Adrenal gland (tissue), 5 donors: ENCODE measurements at regions not wholly inside any gene's neighbourhood (a gene's known extent, or its start where the extent isn't known, plus 50 kb on each side); places are given as distances from the start of the nearest gene placed in this dataset.
"Not testable (repeated sequence)": the region's sequence is repeated elsewhere in the genome, so short reads cannot be mapped to it uniquely, and the experiment has no call there.

ENCODE experiments used
- POLR2A ChIP-seq, 2 donors: fragments of 450-650 bp; IDR thresholded peaks; one replicate each; pipeline ENCODE4 v1.6.1; 2017; ENCODE audit warnings: antibody characterized with exemption in 2 of 2, mild to moderate bottlenecking in 2 of 2, moderate library complexity in 1 of 2
- TF ChIP-seq, protein P1 (sequence below), 6 experiments: fragments of 450-650 bp in 4 of 6; fragments of 200-600 bp in 2 of 6; sonication (generic) in 1 of 6; IDR thresholded peaks; 1 replicate in 5 of 6; 2 replicates in 1 of 6; pipeline versions ENCODE4 v1.5.1 to v1.8.0; 2016 to 2021; ENCODE audit warnings: antibody characterized with exemption in 6 of 6, mild to moderate bottlenecking in 2 of 6, moderate library complexity in 1 of 6
- donor health status: DM: no; HTN: no; CAD: no.

DNA sequence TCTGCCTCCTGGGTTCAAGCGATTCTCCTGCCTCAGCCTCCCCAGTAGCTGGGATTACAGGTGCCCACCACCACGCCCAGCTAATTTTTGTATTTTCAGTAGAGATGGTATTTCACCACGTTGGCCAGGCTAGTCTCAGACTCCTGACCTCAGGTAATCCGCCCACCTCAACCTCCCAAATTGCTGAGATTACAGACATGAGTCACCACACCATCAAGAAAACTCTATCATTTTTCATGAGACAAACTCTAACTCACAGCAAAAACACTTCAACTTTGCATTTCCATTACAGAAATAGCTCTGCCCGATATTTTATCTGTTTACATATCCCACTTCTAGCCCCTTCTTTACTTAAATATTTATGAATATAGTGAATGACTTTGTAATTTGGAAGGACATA lies 561.1 kb downstream of the TMX3 start:
- TF ChIP-seq, protein P1, sequence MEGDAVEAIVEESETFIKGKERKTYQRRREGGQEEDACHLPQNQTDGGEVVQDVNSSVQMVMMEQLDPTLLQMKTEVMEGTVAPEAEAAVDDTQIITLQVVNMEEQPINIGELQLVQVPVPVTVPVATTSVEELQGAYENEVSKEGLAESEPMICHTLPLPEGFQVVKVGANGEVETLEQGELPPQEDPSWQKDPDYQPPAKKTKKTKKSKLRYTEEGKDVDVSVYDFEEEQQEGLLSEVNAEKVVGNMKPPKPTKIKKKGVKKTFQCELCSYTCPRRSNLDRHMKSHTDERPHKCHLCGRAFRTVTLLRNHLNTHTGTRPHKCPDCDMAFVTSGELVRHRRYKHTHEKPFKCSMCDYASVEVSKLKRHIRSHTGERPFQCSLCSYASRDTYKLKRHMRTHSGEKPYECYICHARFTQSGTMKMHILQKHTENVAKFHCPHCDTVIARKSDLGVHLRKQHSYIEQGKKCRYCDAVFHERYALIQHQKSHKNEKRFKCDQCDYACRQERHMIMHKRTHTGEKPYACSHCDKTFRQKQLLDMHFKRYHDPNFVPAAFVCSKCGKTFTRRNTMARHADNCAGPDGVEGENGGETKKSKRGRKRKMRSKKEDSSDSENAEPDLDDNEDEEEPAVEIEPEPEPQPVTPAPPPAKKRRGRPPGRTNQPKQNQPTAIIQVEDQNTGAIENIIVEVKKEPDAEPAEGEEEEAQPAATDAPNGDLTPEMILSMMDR (IDR thresholded peaks at IDR 0.05): not testable (repeated sequence)
- TF ChIP-seq POLR2A (IDR thresholded peaks at IDR 0.05): not testable (repeated sequence)
